LoVo (cell line): ENCODE measurements at regions not wholly inside any gene's neighbourhood (a gene's known extent, or its start where the extent isn't known, plus 50 kb on each side); places are given as distances from the start of the nearest gene placed in this dataset.

Experiments
- DNase-seq: peaks from one replicate; pipeline ENCODE4 v3.0.0-alpha.2; 2016; ENCODE audit warnings: low spot score

DNA sequence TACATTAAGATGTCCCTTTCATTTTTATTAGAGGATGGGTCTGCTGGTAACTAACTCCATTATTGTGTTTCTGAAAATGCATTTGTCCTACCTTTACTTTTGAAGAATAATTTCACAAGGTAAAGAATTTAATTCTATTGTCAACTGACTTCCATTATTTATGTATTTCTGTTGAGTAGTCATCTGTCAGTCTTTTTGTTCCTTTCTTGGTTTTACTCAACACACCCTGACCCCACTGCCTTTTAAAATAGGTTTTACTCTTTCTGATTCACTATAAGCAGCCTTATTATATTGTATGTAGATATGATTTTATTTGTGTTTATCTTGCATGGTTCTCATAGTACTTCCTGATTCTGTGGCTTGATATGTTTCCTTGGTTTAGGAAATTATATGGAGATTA, 237.5 kb downstream of the TGFB2 start:
- no peak for DNase-seq

DNA sequence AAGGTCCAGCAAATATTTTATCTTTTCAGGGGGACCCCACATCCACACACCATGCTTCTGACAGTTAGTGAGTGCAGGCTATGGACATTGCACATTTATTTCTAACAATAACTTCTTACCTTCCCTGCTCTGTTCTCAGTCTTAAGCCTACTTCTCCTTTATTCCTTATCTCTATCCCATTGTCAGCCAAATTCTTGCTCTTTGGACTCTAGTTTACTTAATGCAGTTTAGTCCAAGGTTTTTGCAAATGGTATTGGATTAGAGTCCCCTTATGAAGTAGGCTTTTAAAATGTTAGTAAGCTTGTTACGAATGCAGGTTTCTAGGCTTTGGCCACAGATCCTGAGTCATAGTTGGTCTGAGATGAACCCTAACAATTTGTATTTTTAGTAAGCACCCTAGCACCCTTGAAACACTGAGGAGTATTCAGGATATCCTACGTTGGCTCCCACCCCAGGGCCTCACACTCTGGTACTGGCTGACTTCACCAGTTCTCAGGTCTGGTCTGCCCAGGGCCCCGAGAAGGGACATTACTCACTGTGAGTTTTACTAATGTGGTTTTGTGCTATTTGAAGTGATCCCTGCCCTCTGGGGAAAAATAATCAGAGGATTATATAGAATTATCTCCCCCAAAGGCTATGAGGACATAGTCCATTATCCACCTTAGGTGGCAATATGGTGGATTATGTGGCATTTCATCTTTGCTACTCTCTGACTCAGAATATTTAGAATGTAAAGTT, 239.5 kb downstream of the TGFB2 start:
- DNase-seq = peak; percentile 12

DNA sequence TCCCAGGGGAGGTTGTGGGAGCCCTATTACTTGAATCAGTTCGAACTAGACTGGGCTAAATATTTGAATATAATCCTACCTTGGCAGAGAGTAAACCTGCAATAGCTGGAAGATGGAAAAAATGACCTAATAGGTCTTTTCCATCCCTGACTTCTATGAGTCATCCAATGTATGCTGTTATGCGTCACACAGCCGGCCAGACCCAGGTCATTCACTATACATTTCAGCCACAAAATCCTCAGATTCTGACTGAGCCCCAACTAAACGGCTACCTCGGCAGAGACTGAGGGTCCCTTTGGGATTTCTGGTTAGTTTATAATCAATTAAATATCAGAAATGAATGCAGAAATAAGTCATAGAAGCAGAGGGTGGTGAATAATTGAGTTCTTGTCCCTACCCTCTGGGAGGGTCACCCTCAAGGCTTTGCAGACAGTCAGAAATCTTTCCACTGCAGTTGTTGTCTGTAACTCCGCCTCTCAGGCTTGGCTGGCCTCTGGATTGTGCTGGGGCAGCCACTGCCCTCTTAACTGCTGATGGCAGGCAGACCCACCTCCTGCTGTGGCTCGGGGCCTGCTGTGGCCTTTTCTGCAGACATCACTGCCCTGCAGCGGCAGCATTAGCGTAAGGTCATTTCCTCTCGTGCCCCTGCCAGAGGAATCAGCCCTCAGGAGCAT, 240.5 kb downstream of the TGFB2 start:
- peak; percentile 9 for DNase-seq

DNA sequence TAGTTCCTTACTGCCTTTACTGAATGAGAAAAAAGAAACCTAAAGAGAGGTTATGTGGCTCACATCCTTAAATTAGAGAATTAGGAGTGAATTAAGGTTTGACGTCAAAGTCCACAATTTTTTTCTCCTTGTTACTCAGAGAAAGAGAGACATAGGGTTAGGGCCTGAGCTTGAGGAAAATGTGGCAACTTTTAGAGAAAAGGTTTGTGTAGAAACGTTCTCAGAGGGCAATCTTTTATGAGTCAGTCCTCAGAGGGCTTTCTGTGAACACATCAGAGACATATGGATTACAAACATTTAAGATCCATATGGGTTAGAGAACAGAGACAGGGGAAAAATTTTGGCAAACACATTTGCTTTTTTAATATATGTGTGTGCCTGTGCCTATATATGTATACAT, 242.8 kb downstream of the TGFB2 start:
- DNase-seq = no peak

DNA sequence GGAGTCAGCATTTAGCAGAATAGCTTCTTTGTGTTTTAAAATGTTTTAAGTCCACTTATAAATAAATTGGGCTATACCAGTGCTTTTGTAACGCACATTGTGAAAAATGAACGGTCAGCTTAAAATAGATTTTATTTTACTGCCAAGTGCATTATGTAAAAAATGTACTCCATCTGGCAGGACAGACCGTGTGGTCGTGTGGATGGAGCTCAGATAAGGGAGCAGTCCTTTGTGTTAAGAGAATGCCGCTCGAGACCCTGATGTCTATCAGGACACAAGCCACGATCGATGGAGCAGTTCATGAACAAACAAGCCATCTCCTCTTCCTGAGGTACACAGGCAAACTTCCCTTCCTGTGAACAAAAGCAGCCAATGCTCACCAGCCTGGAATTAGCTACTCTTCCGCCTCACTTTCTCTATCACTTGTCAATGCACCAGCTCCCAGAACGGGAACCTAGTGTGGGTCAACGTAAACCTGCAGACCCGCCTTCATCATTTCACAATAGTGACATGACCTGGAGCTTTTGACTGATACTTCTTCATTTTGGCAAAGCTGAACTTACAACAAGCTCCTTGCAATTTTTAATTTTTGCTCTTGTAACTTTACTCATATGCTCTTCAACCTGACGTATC, 243.5 kb downstream of the TGFB2 start:
- DNase-seq = no peak

DNA sequence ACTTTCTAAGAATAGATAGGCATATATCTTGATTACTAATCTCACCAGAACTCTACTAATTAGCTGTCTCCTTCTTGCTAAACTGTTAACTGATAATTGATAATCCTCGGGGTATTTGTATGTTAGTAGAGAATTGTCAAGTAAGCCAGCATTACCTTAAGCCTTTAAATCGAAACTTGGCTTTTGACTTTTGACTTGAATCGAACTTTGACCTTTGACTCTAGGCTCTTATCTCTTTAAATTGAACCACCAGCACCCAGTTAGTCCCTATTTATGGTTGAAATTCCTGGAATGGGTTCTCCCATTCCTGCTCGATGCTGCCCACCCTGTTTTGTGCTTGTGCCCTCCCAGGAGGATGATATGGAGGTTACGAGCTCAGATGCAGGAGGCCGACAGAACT, 244.4 kb downstream of the TGFB2 start:
- no peak for DNase-seq

DNA sequence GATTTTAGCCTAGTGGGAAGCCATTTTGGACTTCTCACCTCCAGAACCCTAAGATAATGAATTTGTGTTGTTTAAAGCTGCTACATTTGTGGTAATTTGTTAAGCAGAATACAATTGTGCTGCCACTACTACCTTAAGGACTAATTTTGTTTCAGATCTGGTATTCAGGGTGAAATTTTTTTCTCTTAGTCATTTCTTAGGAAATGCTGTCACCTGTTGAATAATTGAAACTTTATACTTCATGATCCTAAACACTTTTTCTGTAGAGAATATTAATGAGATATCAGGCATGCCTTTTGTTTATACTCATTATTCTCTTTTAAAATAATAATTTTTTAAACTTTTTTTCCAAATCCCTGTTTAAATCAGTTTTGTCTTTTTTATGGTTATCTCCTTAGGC, 246.8 kb downstream of the TGFB2 start:
- no peak for DNase-seq

DNA sequence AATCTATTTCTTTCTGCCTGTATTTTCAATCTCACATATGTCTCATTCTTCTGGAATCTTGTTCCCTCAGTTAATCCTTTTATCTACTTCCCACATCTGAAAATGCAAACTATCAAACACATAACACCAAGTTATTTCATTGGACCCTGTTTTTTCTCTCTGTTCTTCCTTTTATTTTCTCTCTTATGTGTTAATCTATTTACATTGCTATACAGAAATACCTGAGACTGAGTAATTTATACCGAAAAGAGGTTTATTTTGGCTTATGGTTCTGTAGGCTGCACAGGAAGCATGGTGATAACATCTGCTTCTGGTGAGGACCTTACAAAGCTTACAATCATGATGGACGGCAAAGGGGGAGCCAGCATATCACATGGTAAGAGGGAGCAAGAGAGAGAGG, 247.6 kb downstream of the TGFB2 start:
- peak; percentile 5 for DNase-seq

DNA sequence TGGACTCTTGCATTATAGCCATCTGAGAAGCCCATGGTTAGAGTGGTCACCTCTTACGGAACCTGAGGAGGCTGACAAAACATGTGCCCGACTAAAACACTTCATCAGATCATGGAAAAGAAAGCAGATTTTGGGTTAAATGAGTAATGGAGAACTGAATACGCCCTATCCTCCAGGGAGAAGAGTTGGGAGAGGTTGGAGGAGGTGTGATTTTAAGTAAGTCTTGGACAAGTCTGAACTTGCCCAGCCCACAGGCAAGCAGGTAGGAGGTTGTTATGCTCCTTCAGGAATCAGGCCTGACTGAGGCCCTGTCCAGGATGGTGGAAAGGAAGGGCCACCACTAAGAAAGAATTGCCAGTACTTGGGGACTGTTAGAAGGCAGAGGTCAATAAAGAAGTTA, 255.8 kb downstream of the TGFB2 start:
- peak; percentile 13 for DNase-seq

DNA sequence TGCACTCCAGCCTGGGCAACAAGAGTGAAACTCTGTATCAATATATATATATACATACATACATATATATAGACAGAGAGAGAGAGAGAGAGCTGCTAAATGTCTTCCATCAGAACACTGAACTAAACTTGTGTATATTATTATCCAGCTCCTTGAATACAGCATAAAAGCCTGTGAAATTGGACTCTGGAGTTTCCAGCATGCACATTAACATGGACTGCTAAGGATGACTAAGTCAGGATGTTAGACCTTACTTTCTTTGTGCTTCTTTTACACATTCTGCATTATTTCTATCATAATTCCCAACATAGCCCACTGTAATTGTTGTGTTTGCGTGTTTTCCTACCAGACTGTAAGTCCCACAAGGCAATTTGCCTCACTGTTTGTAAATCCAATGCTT, 259.1 kb downstream of the TGFB2 start:
- no peak for DNase-seq

DNA sequence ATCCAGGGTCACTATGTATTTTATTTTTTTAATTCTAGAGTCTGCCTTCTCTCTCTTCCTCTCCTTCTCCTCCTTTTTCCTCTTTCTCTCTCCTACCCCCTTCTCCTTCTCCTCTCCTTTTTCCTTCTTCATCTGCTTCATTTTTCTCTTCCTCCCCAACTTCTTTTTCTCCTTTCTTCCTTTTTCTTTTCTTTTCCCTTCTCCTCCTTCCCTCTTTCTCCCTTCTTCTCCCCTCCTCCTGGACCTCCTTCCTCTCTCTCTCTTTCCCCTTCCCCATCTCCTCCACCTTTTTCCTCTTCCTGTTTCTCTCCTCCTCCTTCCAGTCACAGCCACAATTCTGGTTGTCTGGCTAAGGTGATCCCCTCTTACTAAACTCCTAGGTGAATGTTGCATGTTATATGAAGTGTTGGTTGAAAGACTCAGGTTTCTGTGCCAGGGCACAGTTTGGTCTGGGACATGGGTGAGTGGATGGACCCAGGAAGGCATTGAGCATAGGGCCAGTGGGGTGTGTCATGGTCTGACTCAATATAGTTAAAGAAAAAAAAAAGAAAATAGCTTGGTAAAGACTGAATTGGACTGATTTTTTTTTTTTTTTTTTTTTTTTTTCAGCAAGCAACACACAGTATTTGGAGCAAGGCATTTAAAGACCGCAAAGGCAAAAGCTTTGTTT, 266.9 kb downstream of the TGFB2 start:
- no peak for DNase-seq

DNA sequence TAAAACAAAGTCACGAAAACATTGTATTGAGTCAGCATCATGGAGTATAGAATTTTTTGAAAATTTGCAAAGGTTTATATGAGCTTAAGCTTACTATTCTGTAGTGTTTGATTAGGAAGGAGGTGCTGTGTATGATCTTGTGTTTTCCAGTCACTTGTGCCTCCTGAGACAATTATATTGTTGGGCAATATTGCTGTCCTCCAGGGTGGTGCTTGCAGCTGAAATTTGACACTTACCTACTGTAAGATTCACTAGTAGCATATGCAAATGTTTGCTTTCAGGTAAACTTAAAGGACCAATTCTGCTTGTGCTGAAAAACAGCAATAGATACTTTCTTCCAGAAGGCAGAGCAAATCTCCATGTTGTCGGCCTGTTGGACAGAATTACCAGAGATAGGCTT, 268.0 kb downstream of the TGFB2 start:
- no peak for DNase-seq

DNA sequence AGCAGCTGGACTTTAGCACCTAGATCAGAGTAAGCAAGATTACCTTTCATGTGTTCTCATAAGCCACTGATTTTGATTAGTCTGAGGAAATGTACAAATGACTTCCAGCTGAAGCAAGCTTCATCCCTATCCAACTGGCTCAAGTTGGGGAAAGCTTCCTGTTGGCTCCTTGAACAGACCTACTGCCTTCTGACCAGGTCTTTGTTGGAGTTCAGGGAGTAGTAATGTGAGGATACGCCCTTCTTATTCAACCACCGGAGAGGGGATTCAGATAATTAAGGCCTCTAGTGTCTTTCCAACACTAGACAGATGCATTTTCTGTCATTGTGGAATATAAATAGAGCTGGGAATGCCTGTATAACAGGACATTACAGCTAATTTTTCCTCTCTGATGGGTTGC, 268.9 kb downstream of the TGFB2 start:
- no peak for DNase-seq

DNA sequence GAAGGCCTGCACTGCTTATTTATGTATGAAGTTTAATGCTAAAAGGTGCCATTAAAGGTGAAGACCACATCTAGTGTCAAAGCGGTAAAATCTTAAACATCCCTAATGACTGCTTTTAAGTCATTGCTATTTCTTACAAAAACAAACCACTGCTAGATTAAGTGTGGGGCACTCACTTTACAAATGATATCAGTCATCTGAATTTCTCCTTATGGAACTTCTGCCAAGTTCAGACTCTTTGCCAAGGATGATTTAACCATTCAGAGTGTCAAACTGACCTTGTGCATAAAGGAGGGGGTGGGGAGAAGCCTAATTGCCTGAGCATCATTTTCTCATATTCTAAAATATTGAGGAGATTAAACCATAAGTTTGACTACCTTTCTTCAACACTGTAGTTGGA, 271.5 kb downstream of the TGFB2 start:
- DNase-seq = no peak

DNA sequence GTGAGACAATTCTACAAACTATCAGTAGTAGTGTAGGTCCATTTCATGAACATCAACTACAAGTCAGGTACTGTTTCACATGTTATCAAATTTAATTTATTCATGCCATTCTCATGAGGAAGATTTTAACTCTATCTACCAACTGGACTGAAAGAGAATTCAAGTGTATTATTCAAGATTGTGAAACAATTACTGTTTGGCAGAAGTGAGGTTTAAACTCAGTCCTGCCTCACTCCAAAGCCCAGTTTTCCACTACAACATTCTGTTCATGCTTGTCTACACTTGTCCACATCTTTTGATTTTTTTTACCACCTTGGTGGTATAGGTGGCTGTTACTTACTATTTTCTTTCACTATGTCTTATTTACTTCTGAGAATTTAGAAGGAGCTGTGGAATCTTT, 272.9 kb downstream of the TGFB2 start:
- DNase-seq = no peak

DNA sequence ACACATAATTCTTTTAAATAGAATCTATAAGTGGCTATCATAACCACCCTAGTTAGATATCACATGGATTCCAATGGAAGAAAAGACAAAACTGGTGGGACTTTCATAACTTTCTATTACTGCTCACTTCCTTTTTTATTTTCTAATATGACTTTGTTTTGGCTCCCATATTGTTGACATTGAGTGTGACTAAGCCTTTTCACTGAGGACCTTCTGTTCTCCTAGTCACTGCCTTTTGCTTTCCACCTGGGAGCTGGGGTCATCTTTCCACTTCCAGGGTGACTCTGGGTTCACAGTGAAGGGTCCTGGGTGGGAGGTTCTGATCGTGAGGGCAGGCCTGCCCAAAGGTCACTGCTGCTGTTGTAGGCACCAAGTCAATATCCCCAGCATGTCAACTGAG, 275.8 kb downstream of the TGFB2 start:
- DNase-seq = no peak

DNA sequence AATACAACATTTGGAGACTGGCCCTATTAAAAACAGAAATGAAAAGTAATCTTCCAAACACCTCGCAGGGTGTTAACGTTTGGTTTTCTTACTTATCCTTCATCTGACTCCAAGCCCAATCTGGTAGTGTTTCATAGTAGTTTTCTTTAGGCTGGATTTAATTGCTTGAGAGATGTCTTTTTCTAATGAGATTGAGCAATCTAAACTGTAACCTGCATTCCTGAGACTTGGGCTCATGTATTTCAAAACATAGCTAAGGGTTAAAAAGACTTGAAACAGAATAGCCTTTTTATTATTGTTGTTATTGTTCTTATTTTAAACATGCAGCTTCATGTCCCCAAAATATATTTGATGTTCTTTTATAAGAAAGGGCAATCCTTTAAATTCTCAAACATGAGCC, 278.9 kb downstream of the TGFB2 start:
- DNase-seq = no peak

DNA sequence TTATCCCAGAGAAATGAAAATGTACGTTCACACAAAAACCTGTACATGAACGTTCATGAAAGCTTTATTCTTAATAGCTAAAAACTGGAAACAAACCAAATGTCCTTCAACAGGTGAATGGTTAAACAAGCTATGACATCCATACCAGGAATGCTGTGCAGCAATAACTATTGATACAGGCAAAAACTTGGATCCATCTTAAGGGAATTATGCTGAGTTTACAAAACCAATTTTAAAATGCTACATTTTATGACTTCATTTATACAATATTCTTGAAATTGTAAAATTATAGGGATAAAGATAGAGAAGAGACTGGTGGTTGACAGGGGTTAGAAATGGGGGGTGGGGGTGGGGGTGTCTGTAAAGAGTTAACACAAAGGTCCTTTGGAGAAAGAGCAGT, 280.3 kb downstream of the TGFB2 start:
- no peak for DNase-seq

DNA sequence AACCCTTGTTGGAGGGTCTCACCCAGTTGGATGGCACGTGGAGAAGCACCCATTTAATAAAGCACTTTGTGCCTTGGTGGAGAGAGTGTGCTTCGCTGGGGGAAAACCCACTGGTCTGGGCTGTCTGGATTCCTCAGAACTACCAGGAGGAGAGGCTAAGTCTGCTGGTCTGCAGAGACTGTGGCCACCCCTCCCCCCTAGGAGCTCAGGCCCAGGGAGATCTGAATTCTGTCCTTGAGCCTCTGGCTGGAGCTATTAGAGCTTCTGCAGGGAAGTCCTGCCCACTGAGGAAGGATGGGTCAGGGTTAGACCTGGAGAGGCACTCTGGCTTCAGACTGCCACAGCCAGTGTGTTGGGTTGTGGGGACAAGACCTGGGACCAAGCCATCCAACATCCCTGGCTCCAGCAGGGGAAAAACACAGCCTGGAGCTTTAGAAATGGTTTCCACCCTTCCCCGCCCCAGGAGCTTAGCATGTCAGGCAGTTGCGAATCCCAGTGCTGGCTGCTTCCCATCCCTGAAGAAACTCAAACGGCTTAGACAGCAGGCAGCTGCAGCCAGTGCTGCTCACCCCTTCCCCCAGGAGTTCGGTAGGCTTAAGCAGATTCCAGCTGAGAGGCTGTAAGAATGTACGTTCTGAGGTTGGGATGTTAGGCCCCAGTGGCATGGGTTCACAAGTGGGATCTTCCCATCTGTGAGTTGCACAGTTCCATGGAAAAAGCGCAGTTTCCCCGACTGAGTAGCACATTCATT, 288.3 kb downstream of the TGFB2 start:
- no peak for DNase-seq

DNA sequence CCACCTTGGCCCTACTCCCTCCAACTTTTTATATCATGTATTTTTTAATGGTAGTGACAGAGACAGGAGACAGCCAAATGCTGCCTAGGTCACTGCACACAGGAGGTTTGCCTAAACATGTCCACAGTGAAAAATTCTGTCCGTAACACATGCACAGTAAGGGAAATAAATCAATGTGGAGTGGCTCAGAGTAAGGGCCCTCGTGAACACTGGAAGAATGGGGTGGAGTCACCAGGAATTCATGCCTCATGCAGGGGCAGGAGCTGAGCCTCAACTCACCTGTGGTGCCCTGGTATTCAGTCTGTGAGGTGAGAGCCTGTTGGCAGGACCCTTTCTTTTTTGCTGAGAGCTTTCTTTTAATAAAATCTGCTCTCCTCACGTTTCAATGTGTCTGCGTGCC, 289.1 kb downstream of the TGFB2 start:
- no peak for DNase-seq

DNA sequence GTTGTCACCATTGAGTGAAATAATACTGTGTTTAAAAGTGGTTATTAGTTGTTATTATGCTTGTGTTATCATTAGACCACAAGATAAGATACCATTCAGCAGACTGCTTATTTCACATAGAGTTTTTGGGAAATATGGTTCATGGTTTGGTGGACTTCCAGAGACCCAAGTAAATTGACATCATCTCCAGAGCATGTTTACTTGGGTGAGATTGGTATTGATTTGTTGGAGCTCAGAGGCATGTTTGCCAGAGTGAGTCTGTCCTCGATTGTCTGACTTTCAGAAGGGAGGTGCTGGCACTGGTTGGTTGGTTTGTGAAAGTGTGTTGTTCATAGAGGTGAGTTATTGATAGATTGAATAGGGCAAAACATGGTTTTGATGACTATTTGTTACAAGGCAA, 291.4 kb downstream of the TGFB2 start:
- DNase-seq = no peak

DNA sequence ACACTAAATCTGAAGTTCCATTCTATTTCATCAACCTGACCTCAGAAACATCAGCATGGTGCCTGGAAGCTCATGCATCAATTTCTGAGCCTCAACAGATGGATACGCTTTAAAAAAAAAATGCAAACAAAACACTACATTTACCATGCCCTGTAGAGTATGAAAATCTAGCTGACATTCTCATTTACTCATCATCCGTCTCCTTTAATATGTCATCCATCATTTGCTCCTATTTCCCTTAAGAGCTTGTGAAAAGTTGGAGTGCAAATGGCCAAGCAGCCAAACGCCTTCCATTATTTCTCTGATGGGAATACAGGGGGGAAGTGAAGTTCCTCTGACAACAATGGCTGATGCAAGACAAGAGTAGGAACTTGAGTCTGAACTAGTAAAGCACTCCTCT, 295.0 kb downstream of the TGFB2 start:
- DNase-seq = no peak
